HL-60/S4 treated with retinoic acid at 250 ng/mL for 4 days and 3 days (cell line): ENCODE measurements at regions not wholly inside any gene's neighbourhood (a gene's known extent, or its start where the extent isn't known, plus 50 kb on each side); places are given as distances from the start of the nearest gene placed in this dataset.
"Not testable (repeated sequence)": the region's sequence is repeated elsewhere in the genome, so short reads cannot be mapped to it uniquely, and the experiment has no call there.

Source experiments
- in situ Hi-C: fragments of 300-500 bp; cut with MboI; formaldehyde crosslinking; loops from 2 replicates; pipeline ENCODE4 v1.7.0; 2022; ENCODE audit warnings: low sequenced_read_pairs

GRCh38 chr4:111359602-111360001 lies 736.7 kb upstream of the PITX2 start:
- in situ Hi-C loops: no loop called here

GRCh38 chr4:111360906-111361305 lies 738.0 kb upstream of the PITX2 start:
- in situ Hi-C loops: no loop called here

- in situ Hi-C loops: no loop called here
Observed at GRCh38 chr4:111362941-111363361, 740.1 kb upstream of the PITX2 start.

GRCh38 chr4:111377880-111378279 lies 755.0 kb upstream of the PITX2 start:
- in situ Hi-C loops: not testable (repeated sequence)

GRCh38 chr4:111388561-111388960 lies 756.7 kb upstream of the FAM241A start:
- in situ Hi-C loops: no loop called here

GRCh38 chr4:111391829-111392228 lies 753.4 kb upstream of the FAM241A start:
- in situ Hi-C loops: no loop called here

- in situ Hi-C loops: no loop called here
Observed at GRCh38 chr4:111393781-111394180, 751.5 kb upstream of the FAM241A start.

- in situ Hi-C loops: no loop called here
Observed at GRCh38 chr4:111398906-111399330, 746.3 kb upstream of the FAM241A start.

GRCh38 chr4:111399623-111400022 lies 745.6 kb upstream of the FAM241A start:
- in situ Hi-C loops: no loop called here

GRCh38 chr4:111400741-111401140 lies 744.5 kb upstream of the FAM241A start:
- in situ Hi-C loops: no loop called here

GRCh38 chr4:111404673-111405072 lies 740.6 kb upstream of the FAM241A start:
- in situ Hi-C loops: no loop called here

- in situ Hi-C loops: no loop called here
Observed at GRCh38 chr4:111405989-111406388, 739.3 kb upstream of the FAM241A start.

GRCh38 chr4:111410571-111410970 lies 734.7 kb upstream of the FAM241A start:
- in situ Hi-C loops: no loop called here

- in situ Hi-C loops: no loop called here
Observed at GRCh38 chr4:111417521-111417920, 727.7 kb upstream of the FAM241A start.

- in situ Hi-C loops: no loop called here
Observed at GRCh38 chr4:111433441-111433840, 711.8 kb upstream of the FAM241A start.

- in situ Hi-C loops: no loop called here
Observed at GRCh38 chr4:111434586-111434985, 710.7 kb upstream of the FAM241A start.

GRCh38 chr4:111435986-111436744 lies 709.1 kb upstream of the FAM241A start:
- in situ Hi-C loops: no loop called here

- in situ Hi-C loops: no loop called here
Observed at GRCh38 chr4:111441687-111442086, 703.6 kb upstream of the FAM241A start.

- in situ Hi-C loops: not testable (repeated sequence)
Observed at GRCh38 chr4:111444836-111445235, 700.4 kb upstream of the FAM241A start.

- in situ Hi-C loops: no loop called here
Observed at GRCh38 chr4:111449657-111450056, 695.6 kb upstream of the FAM241A start.

GRCh38 chr4:111450867-111451266 lies 694.4 kb upstream of the FAM241A start:
- in situ Hi-C loops: no loop called here

- in situ Hi-C loops: no loop called here
Observed at GRCh38 chr4:111453216-111453615, 692.0 kb upstream of the FAM241A start.

- in situ Hi-C loops: no loop called here
Observed at GRCh38 chr4:111454961-111455360, 690.3 kb upstream of the FAM241A start.
